Activated CD8-positive, alpha-beta memory T cell treated with anti-CD3 and anti-CD28 coated beads, Interleukin-2, amount 10 ng/mL, durations not matched to agents 7 days and 5 days (primary cell): ENCODE measurements at regions not wholly inside any gene's neighbourhood (a gene's known extent, or its start where the extent isn't known, plus 50 kb on each side); places are given as distances from the start of the nearest gene placed in this dataset.
"Not testable (repeated sequence)": the region's sequence is repeated elsewhere in the genome, so short reads cannot be mapped to it uniquely, and the experiment has no call there.

Source experiments
- ATAC-seq: fragments of 150-1000 bp; cut with Tn5 transposase; one replicate; pipeline ENCODE4 v1.10.0; 2021; ENCODE audit warnings: moderate library complexity
- CTCF ChIA-PET: fragments of 350-600 bp; sonication (Branson Sonifier 250); formaldehyde crosslinking; loops from one replicate; lab custom pipeline; 2021; ENCODE audit warnings: antibody characterized with exemption; lab: Charles Lee
- DNase-seq: peaks from one replicate; pipeline ENCODE4 v3.0.0-alpha.2; 2020
- H3K27ac Mint-ChIP-seq: one replicate; pipeline ENCODE4 v1.8.0; 2021; ENCODE audit warnings: mild to moderate bottlenecking, mixed read lengths
- H3K27me3 Mint-ChIP-seq: one replicate; pipeline ENCODE4 v1.8.0; 2021; ENCODE audit warnings: mixed read lengths
- H3K36me3 Mint-ChIP-seq: one replicate; pipeline ENCODE4 v1.8.0; 2021; ENCODE audit warnings: mild to moderate bottlenecking, mixed read lengths
- H3K4me1 Mint-ChIP-seq: one replicate; pipeline ENCODE4 v1.8.0; 2021; ENCODE audit warnings: mixed read lengths
- H3K4me3 Mint-ChIP-seq: one replicate; pipeline ENCODE4 v1.8.0; 2021; ENCODE audit warnings: mild to moderate bottlenecking, moderate library complexity, mixed read lengths
- H3K9me3 Mint-ChIP-seq: one replicate; pipeline ENCODE4 v1.8.0; 2022; ENCODE audit warnings: low read depth, mixed read lengths

- DNase-seq (no peak), ATAC-seq (no peak)
- CTCF ChIA-PET, result no interaction called here
- Mint-ChIP-seq H3K9me3 (peaks cover 10% of the 10 kb centered on the region), H3K4me1 (no peaks in the 10 kb centered on the region), H3K27ac (no peak overlapping the region), H3K27me3 (no peaks in the 10 kb centered on the region), H3K36me3 (no peaks in the 10 kb centered on the region), H3K4me3 (no peak overlapping the region)
Measured at GRCh38 chr20:47914792-47915191, 129.5 kb upstream of the SULF2 start.

- H3K36me3 Mint-ChIP-seq, H3K4me1 Mint-ChIP-seq, H3K9me3 Mint-ChIP-seq, CTCF ChIA-PET, H3K27me3 Mint-ChIP-seq, H3K27ac Mint-ChIP-seq, DNase-seq, H3K4me3 Mint-ChIP-seq, ATAC-seq: not testable (repeated sequence)
Measured at GRCh38 chr20:47912786-47913501, 127.7 kb upstream of the SULF2 start.

- H3K36me3 Mint-ChIP-seq, H3K9me3 Mint-ChIP-seq, DNase-seq, H3K4me3 Mint-ChIP-seq, ATAC-seq, H3K27ac Mint-ChIP-seq, H3K4me1 Mint-ChIP-seq, CTCF ChIA-PET, H3K27me3 Mint-ChIP-seq: not testable (repeated sequence)
Measured at GRCh38 chr20:47912165-47912564, 126.9 kb upstream of the SULF2 start.

DNA sequence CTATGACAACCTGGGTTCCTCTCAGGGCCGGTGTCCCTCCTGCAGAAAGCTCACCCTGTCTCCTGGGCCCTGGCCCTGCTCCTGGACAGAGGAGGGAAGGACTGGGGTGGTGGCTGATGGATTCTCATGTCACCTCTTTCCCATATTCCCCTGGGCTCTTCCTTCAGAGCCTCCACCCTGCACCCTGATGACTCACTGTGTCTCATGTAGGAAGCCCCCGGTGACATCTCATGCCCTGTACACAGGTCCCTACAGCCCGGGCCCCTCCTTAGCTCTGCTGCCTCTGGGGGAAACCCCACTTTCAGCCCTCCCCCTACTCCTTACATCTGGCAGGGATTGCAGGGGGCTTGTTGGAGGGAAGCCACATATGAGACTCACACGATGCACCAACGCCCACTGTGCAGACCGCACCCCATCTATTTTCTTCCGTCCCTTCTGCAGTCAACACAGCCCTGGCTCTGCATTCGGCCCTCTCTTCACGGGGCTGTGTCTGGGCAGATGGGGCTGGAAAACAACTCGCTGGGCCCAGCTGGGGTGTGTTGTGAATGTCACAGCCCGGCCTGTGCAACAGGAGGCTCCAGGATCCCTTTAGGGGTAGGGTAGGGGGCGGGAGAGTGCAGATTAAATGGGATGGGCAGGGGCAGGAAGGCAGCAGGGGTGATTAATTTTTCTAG, 124.6 kb upstream of the SULF2 start:
- H3K27me3 Mint-ChIP-seq, DNase-seq, H3K9me3 Mint-ChIP-seq, H3K4me1 Mint-ChIP-seq, CTCF ChIA-PET, H3K36me3 Mint-ChIP-seq, ATAC-seq, H3K4me3 Mint-ChIP-seq, H3K27ac Mint-ChIP-seq: not testable (repeated sequence)

- H3K27ac Mint-ChIP-seq, DNase-seq, H3K27me3 Mint-ChIP-seq, H3K4me1 Mint-ChIP-seq, CTCF ChIA-PET, H3K4me3 Mint-ChIP-seq, ATAC-seq, H3K36me3 Mint-ChIP-seq, H3K9me3 Mint-ChIP-seq: not testable (repeated sequence)
Measured at GRCh38 chr20:47908361-47909035, 123.2 kb upstream of the SULF2 start.

- H3K27ac Mint-ChIP-seq, ATAC-seq, CTCF ChIA-PET, H3K4me1 Mint-ChIP-seq, DNase-seq, H3K27me3 Mint-ChIP-seq, H3K9me3 Mint-ChIP-seq, H3K4me3 Mint-ChIP-seq, H3K36me3 Mint-ChIP-seq: not testable (repeated sequence)
Measured at GRCh38 chr20:47907951-47908350, 122.7 kb upstream of the SULF2 start.

DNA sequence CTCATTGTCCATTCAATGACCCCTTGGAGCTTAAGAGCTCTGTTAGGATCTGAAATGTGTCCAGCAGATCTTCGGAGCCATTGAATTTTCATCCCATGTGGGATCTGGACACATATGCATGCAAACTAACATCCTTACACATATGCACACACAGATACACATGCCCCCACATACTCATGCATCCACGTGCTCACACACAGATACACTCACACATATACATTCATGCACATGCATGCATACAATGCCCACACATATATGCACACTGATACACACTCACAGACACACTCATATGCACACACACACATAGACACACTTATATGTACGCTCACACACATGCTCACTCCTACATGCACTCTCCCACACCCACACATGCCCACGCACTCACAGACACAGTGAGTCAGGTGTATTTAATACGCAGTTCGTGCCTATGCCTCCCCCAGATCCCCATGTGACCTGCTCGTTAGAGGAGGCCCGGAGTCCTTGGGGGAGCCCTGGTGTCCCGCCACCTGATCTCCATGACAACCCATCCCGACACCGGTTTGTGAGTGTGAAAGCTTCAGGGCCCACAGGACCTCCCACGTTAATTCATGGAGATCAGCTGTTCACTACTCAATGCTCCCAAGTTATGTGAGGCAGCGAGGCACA, 121.9 kb upstream of the SULF2 start:
- Mint-ChIP-seq H3K9me3 (no peaks in the 10 kb centered on the region), H3K27ac (no peak overlapping the region), H3K4me3 (no peak overlapping the region), H3K27me3 (no peaks in the 10 kb centered on the region), H3K4me1 (no peaks in the 10 kb centered on the region), H3K36me3 (no peaks in the 10 kb centered on the region)
- CTCF ChIA-PET, result no interaction called here
- DNase-seq, result no peak
- ATAC-seq, result no peak

DNA sequence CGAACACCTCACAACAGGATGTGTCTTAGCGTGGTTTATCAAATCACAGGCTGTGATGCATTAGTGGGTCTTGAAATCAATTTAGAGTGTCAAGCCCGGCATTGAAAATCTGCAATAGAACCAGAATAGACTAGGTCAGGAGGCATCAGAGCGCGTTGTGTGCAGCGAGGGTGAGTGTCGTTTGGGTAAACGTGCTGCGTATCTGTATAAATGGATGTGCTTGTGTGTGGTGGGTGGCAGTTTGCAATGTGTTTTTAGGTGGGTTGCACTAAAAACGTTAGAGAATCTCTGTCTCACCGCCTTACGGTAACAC, 121.0 kb upstream of the SULF2 start:
- H3K36me3 Mint-ChIP-seq, result no peaks in the 10 kb centered on the region
- no peak for ATAC-seq
- H3K4me1 Mint-ChIP-seq, result no peaks in the 10 kb centered on the region
- CTCF ChIA-PET, result no interaction called here
- no peak overlapping the region for H3K4me3 Mint-ChIP-seq
- no peaks in the 10 kb centered on the region for H3K27me3 Mint-ChIP-seq
- no peak overlapping the region for H3K27ac Mint-ChIP-seq
- H3K9me3 Mint-ChIP-seq, result no peaks in the 10 kb centered on the region
- no peak for DNase-seq

- Mint-ChIP-seq H3K9me3 (no peaks in the 10 kb centered on the region), H3K4me1 (no peaks in the 10 kb centered on the region), H3K27me3 (no peaks in the 10 kb centered on the region), H3K4me3 (no peak overlapping the region), H3K27ac (no peak overlapping the region), H3K36me3 (no peaks in the 10 kb centered on the region)
- no peak for ATAC-seq
- no peak for DNase-seq
- CTCF ChIA-PET, result no interaction called here
Measured at GRCh38 chr20:47905628-47906347, 120.5 kb upstream of the SULF2 start.

DNA sequence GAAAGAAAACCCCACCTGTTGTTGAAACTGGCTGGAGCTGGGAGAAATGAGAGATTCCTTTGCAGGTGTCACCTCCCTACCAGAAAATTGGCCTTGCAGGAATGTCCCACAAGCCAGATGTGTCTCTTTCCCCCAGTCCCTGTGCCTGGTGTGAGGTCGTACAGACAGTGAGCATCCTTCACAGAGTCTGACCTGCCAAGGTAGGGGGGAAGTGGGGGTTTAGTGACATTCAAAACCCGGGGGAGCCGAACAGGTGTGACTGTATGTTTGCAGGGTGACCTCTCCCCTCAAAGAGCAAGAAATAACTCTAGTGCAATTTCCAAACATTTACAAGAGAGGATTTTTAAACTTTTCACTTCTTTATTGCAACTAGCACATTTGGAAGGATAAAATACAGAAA, 117.7 kb upstream of the SULF2 start:
- H3K4me1 Mint-ChIP-seq, CTCF ChIA-PET, H3K4me3 Mint-ChIP-seq: not testable (repeated sequence)

DNA sequence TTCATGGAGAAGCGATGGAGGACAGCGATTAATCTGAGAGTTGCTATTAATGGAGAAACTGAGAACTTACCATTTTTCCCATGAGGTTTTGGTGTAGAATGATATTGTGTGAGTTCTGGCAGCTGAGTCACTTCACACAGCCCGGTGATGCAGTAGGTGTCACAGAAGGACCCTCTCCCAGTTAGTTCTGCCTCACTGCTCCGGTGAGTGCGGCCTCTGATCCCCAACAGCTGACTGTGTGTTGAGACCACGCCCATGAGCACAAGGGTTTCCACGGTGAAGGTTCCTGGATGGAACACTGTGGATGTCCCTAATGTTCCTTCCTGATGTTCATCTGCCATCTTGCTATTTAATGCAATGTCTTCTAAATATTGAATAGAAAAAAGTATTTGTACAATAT, 114.0 kb upstream of the SULF2 start:
- ATAC-seq, result not testable (repeated sequence)

More for the DNA sequence above, 117.7 kb upstream of the SULF2 start:
- H3K36me3 Mint-ChIP-seq, H3K27ac Mint-ChIP-seq, DNase-seq, ATAC-seq, H3K27me3 Mint-ChIP-seq, H3K9me3 Mint-ChIP-seq: not testable (repeated sequence)

GRCh38 chr20:47897461-47897860, 112.2 kb upstream of the SULF2 start:
- CTCF ChIA-PET, result interaction anchor here (0.6 kb wide), 1 partner anchor 177 kb away, joined by 5 read pairs; no protein-coding TSS in a partner anchor
- Mint-ChIP-seq H3K27me3 (no peaks in the 10 kb centered on the region), H3K27ac (no peak overlapping the region), H3K9me3 (no peaks in the 10 kb centered on the region), H3K36me3 (no peaks in the 10 kb centered on the region), H3K4me1 (no peaks in the 10 kb centered on the region), H3K4me3 (no peak overlapping the region)
- DNase-seq (no peak), ATAC-seq (no peak)

More for the DNA sequence above, 114.0 kb upstream of the SULF2 start:
- H3K9me3 Mint-ChIP-seq, CTCF ChIA-PET, H3K4me1 Mint-ChIP-seq, H3K27ac Mint-ChIP-seq, H3K36me3 Mint-ChIP-seq, H3K4me3 Mint-ChIP-seq, DNase-seq, H3K27me3 Mint-ChIP-seq: not testable (repeated sequence)

DNA sequence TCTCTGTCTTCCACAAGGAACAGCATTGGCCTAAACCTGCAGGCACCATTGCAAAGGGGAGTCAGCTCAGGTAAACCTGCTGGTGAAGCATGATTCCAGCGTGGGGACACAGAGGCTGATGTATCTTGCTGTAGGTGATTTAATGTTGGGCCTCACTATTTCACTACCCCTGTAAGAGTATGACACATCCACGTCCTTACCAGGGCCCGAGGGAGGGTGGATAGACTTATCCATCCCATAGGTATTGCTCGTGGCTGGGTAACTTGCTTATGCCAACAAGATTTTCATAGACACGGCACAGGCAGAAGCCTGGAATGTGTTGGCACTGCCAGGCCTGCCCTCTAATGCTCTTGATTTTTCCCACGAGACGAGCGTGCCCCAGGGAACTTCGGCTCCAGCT, 107.4 kb upstream of the SULF2 start:
- CTCF ChIA-PET, DNase-seq, H3K4me3 Mint-ChIP-seq, ATAC-seq, H3K4me1 Mint-ChIP-seq, H3K36me3 Mint-ChIP-seq, H3K27ac Mint-ChIP-seq, H3K9me3 Mint-ChIP-seq, H3K27me3 Mint-ChIP-seq: not testable (repeated sequence)
